Activated T-cell treated with anti-CD3 and anti-CD28 coated beads for 4 hours (primary cell): ENCODE measurements at regions not wholly inside any gene's neighbourhood (a gene's known extent, or its start where the extent isn't known, plus 50 kb on each side); places are given as distances from the start of the nearest gene placed in this dataset.
"Not testable (repeated sequence)": the region's sequence is repeated elsewhere in the genome, so short reads cannot be mapped to it uniquely, and the experiment has no call there.

Experiments
- DNase-seq: peaks from one replicate; pipeline ENCODE4 v3.0.0-alpha.2; 2020

- no peak for DNase-seq
Measured at GRCh38 chr5:68834491-68834981, 259.3 kb upstream of the SLC30A5 start.

GRCh38 chr5:68838157-68838718 is 255.6 kb upstream of the SLC30A5 start:
- no peak for DNase-seq

- no peak for DNase-seq
Measured at GRCh38 chr5:68839019-68839552, 254.7 kb upstream of the SLC30A5 start.

GRCh38 chr5:68843624-68844364 is 250.0 kb upstream of the SLC30A5 start:
- no peak for DNase-seq

- DNase-seq, result no peak
Measured at GRCh38 chr5:68845131-68845530, 248.7 kb upstream of the SLC30A5 start.

GRCh38 chr5:68846828-68847227 is 247.0 kb upstream of the SLC30A5 start:
- DNase-seq, result no peak

GRCh38 chr5:68848091-68848490 is 245.7 kb upstream of the SLC30A5 start:
- no peak for DNase-seq

GRCh38 chr5:68849103-68849502 is 244.7 kb upstream of the SLC30A5 start:
- no peak for DNase-seq

- no peak for DNase-seq
Measured at GRCh38 chr5:68849906-68850305, 243.9 kb upstream of the SLC30A5 start.

GRCh38 chr5:68861099-68861498 is 232.7 kb upstream of the SLC30A5 start:
- DNase-seq, result no peak

GRCh38 chr5:68862560-68862959 is 231.3 kb upstream of the SLC30A5 start:
- no peak for DNase-seq

- not testable (repeated sequence) for DNase-seq
Measured at GRCh38 chr5:68865192-68865591, 228.6 kb upstream of the SLC30A5 start.

- DNase-seq, result no peak
Measured at GRCh38 chr5:68872088-68872839, 221.6 kb upstream of the SLC30A5 start.

GRCh38 chr5:68873198-68873597 is 220.6 kb upstream of the SLC30A5 start:
- DNase-seq, result no peak

GRCh38 chr5:68875351-68875750 is 218.5 kb upstream of the SLC30A5 start:
- DNase-seq, result no peak

- no peak for DNase-seq
Measured at GRCh38 chr5:68883436-68883835, 210.4 kb upstream of the SLC30A5 start.

GRCh38 chr5:68884144-68884754 is 209.6 kb upstream of the SLC30A5 start:
- DNase-seq, result no peak

- no peak for DNase-seq
Measured at GRCh38 chr5:68884883-68885282, 208.9 kb upstream of the SLC30A5 start.

- no peak for DNase-seq
Measured at GRCh38 chr5:68886814-68887213, 207.0 kb upstream of the SLC30A5 start.

- no peak for DNase-seq
Measured at GRCh38 chr5:68891718-68892117, 202.1 kb upstream of the SLC30A5 start.

GRCh38 chr5:68894673-68895072 is 199.1 kb upstream of the SLC30A5 start:
- DNase-seq, result no peak

- no peak for DNase-seq
Measured at GRCh38 chr5:68898951-68899471, 194.8 kb upstream of the SLC30A5 start.
